Mesenchymal stem cell (in vitro differentiated cells and primary cell): ENCODE measurements at regions not wholly inside any gene's neighbourhood (a gene's known extent, or its start where the extent isn't known, plus 50 kb on each side); places are given as distances from the start of the nearest gene placed in this dataset.
A peak's percentile ranks its signal among the peaks of the same experiment; 100 is the strongest.

ENCODE experiments used
- DNase-seq: peaks from one replicate; pipeline ENCODE4 v3.0.0-alpha.2; 2013
- H2AFZ ChIP-seq: one replicate; pipeline ENCODE4 v1.6.1; 2013; ENCODE audit warnings: low read depth, mild to moderate bottlenecking, control low read depth, inconsistent platforms, low read length, moderate library complexity
- H2AK5ac ChIP-seq: 2 replicates; pipeline ENCODE4 v1.6.1; 2013; ENCODE audit warnings: low read length, moderate library complexity, mild to moderate bottlenecking, inconsistent platforms; ENCODE audit not compliant: severe bottlenecking
- H2BK120ac ChIP-seq: one replicate; pipeline ENCODE4 v1.6.1; 2013; ENCODE audit warnings: low read depth, mild to moderate bottlenecking, inconsistent platforms, low read length, moderate library complexity
- H2BK12ac ChIP-seq, 2 experiments: one replicate each; pipeline ENCODE4 v1.6.1; 2013; ENCODE audit warnings: inconsistent platforms in 2 of 2, low read length in 2 of 2, mild to moderate bottlenecking in 2 of 2, moderate library complexity in 2 of 2, control low read depth in 1 of 2
- H2BK15ac ChIP-seq: one replicate; pipeline ENCODE4 v1.6.1; 2013; ENCODE audit warnings: mild to moderate bottlenecking, low read depth, inconsistent platforms; ENCODE audit not compliant: poor library complexity, severe bottlenecking
- H2BK5ac ChIP-seq: 2 replicates; pipeline ENCODE4 v1.6.1; 2013; ENCODE audit warnings: low read depth, mild to moderate bottlenecking, low read length, control low read depth, inconsistent platforms; ENCODE audit not compliant: poor library complexity, severe bottlenecking
- H3K14ac ChIP-seq, 2 experiments: one replicate each; pipeline ENCODE4 v1.6.1; 2013; ENCODE audit warnings: inconsistent platforms in 2 of 2, low read length in 2 of 2, control low read depth in 1 of 2, mild to moderate bottlenecking in 1 of 2, moderate library complexity in 1 of 2
- H3K18ac ChIP-seq, 2 experiments: one replicate each; pipeline ENCODE4 v1.6.1; 2013; ENCODE audit warnings: inconsistent platforms in 2 of 2, low read length in 2 of 2, control low read depth in 1 of 2, low read depth in 1 of 2, mild to moderate bottlenecking in 1 of 2
- H3K23ac ChIP-seq, 2 experiments: one replicate each; pipeline ENCODE4 v1.6.1; 2013; ENCODE audit warnings: inconsistent platforms in 2 of 2, low read length in 2 of 2, mild to moderate bottlenecking in 2 of 2, moderate library complexity in 2 of 2, control low read depth in 1 of 2
- H3K27ac ChIP-seq: 2 replicates; pipeline ENCODE4 v1.5.1; 2013; ENCODE audit warnings: mild to moderate bottlenecking, moderate library complexity, low read length, control low read depth, inconsistent platforms; ENCODE audit not compliant: poor library complexity, severe bottlenecking
- H3K27me3 ChIP-seq, 2 experiments: 2 replicates each; pipeline versions ENCODE4 v1.6.1 to v1.7.0; 2013; ENCODE audit warnings: low read length in 2 of 2, mild to moderate bottlenecking in 2 of 2, moderate library complexity in 2 of 2, control low read depth in 1 of 2, inconsistent platforms in 1 of 2; ENCODE audit not compliant: control insufficient read depth in 1 of 2, insufficient read depth in 1 of 2
- H3K36me3 ChIP-seq, 2 experiments: 2 replicates each; pipeline versions ENCODE4 v1.6.1 to v1.7.0; 2013; ENCODE audit warnings: low read length in 2 of 2, control low read depth in 1 of 2, inconsistent platforms in 1 of 2, low read depth in 1 of 2, mild to moderate bottlenecking in 1 of 2; ENCODE audit not compliant: insufficient read depth in 2 of 2, control insufficient read depth in 1 of 2
- H3K4ac ChIP-seq, 2 experiments: one replicate each; pipeline ENCODE4 v1.6.1; 2013; ENCODE audit warnings: inconsistent platforms in 2 of 2, low read length in 2 of 2, mild to moderate bottlenecking in 2 of 2, moderate library complexity in 2 of 2, control low read depth in 1 of 2, low read depth in 1 of 2
- H3K4me1 ChIP-seq: 2 replicates; pipeline ENCODE4 v1.6.1; 2013; ENCODE audit warnings: low read depth, low read length, control low read depth; ENCODE audit not compliant: control insufficient read depth, insufficient read depth
- H3K4me2 ChIP-seq: 2 replicates; pipeline ENCODE4 v1.6.1; 2013; ENCODE audit warnings: low read length, mild to moderate bottlenecking, inconsistent platforms; ENCODE audit not compliant: poor library complexity, severe bottlenecking
- H3K4me3 ChIP-seq, 2 experiments: 2 replicates each; pipeline versions ENCODE4 v1.5.1 to v1.7.0; 2013; ENCODE audit warnings: low read length in 2 of 2, mild to moderate bottlenecking in 2 of 2, control low read depth in 1 of 2, low read depth in 1 of 2; ENCODE audit not compliant: insufficient read depth in 1 of 2
- H3K79me1 ChIP-seq: replicated peaks from 2 replicates; pipeline ENCODE4 v1.6.1; 2013; ENCODE audit warnings: mild to moderate bottlenecking, control low read depth, low read length, inconsistent platforms; ENCODE audit not compliant: poor library complexity, severe bottlenecking
- H3K9ac ChIP-seq: 2 replicates; pipeline ENCODE4 v1.7.0; 2013; ENCODE audit warnings: mild to moderate bottlenecking, low read length, moderate library complexity
- H3K9me3 ChIP-seq: 2 replicates; pipeline ENCODE4 v1.7.0; 2013; ENCODE audit warnings: mild to moderate bottlenecking, low read length; ENCODE audit not compliant: control insufficient read depth
- H4K8ac ChIP-seq: one replicate; pipeline ENCODE4 v1.6.1; 2013; ENCODE audit warnings: inconsistent platforms, mild to moderate bottlenecking, low read length, moderate library complexity
- H4K91ac ChIP-seq: one replicate; pipeline ENCODE4 v1.6.1; 2013; ENCODE audit warnings: mild to moderate bottlenecking, low read length, inconsistent platforms
- WGBS: methylation state at CpG from one replicate; pipeline ENCODE4 v1.1.7; 2013; ENCODE audit warnings: mixed read lengths; 5-methylcytosine and 5-hydroxymethylcytosine counted together

DNA sequence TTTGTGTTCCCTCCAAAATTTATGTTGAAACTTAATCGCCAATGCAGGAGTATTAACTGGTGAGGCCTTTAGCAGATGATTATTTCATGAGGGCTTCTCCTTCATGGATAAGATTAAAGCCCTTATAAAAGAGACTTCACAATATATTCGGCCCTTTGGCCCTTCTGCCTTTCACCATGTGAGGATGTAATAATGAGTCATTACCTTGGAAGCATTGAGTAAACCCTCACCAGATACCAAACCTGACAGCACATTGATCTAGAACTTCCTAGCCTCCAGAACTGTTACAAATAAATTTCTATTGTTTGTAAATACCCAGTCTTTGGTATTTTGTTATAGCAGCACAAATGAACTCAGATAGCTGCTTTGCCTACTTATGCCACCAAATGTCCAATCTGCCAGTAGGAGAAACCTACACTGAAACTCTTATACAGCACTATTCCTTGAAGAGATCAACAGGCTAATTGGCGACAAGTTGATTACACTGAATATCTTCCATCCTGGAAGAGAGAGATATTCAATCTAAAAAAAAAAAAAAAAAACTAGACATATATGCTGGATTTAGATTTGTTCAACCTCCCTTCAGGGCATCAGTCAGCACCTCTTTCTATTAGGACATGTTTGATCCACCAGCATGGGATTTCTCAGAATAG, 125.9 kb upstream of the COL5A2 start:
- H3K23ac ChIP-seq, result no peak overlapping the region
- no peak overlapping the region for H2AFZ ChIP-seq
- no peaks in the 10 kb centered on the region for H3K36me3 ChIP-seq
- peak overlapping the region in 1 of 2 experiments; percentile 79 for H3K4ac ChIP-seq
- peak; percentile 62 for DNase-seq
- H2AK5ac ChIP-seq, result no peak overlapping the region
- H4K8ac ChIP-seq, result no peak overlapping the region
- no peak overlapping the region for H2BK120ac ChIP-seq
- H2BK15ac ChIP-seq, result no peak overlapping the region
- H3K18ac ChIP-seq, result no peak overlapping the region
- no peak overlapping the region for H3K9ac ChIP-seq
- no peaks in the 10 kb centered on the region for H3K4me1 ChIP-seq
- H4K91ac ChIP-seq, result no peak overlapping the region
- no peak overlapping the region for H3K4me3 ChIP-seq
- peak overlapping the region in 1 of 2 experiments; percentile 78 for H2BK12ac ChIP-seq
- no peaks in the 10 kb centered on the region for H3K27me3 ChIP-seq
- no peak overlapping the region for H3K14ac ChIP-seq
- no peaks in the 10 kb centered on the region for H3K79me1 ChIP-seq
- no peak overlapping the region for H3K27ac ChIP-seq
- H2BK5ac ChIP-seq, result no peak overlapping the region
- no peaks in the 10 kb centered on the region for H3K9me3 ChIP-seq
- WGBS, result 100% methylated on average over 1 of the region's 3 CpGs
- H3K4me2 ChIP-seq, result no peak overlapping the region

DNA sequence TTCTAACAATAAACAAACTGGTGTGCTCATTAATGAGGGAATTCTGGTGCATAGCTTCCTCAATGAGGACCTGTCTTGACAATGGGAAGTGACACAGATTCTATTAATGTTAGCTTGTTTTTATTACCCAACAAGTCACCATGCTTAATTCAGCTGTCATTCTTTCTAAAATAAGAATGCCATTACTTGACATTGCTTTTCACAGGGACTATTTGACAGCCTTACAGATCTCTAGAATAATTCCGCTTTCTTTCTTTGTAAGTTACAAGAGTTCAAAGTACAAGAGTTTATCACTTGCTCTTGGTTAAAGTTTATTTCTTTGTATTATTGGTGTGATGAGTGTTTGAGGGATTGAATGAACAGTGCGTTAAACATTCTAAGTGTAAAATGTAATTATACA, 127.0 kb upstream of the COL5A2 start:
- no peak for DNase-seq
- no peak overlapping the region for H3K4me2 ChIP-seq
- H2BK120ac ChIP-seq, result no peak overlapping the region
- no peak overlapping the region for H3K4ac ChIP-seq
- H3K36me3 ChIP-seq, result no peaks in the 10 kb centered on the region
- no peaks in the 10 kb centered on the region for H3K27me3 ChIP-seq
- H2BK5ac ChIP-seq, result no peak overlapping the region
- no CpG with 5 or more reads among the region's 2 CpGs for WGBS
- H3K18ac ChIP-seq, result no peak overlapping the region
- H3K4me1 ChIP-seq, result no peaks in the 10 kb centered on the region
- H3K79me1 ChIP-seq, result no peaks in the 10 kb centered on the region
- no peak overlapping the region for H3K4me3 ChIP-seq
- H2BK12ac ChIP-seq, result no peak overlapping the region
- no peak overlapping the region for H3K23ac ChIP-seq
- no peak overlapping the region for H4K8ac ChIP-seq
- H4K91ac ChIP-seq, result no peak overlapping the region
- no peak overlapping the region for H3K27ac ChIP-seq
- no peaks in the 10 kb centered on the region for H3K9me3 ChIP-seq
- H2BK15ac ChIP-seq, result no peak overlapping the region
- no peak overlapping the region for H3K14ac ChIP-seq
- H3K9ac ChIP-seq, result no peak overlapping the region
- no peak overlapping the region for H2AFZ ChIP-seq
- H2AK5ac ChIP-seq, result no peak overlapping the region

DNA sequence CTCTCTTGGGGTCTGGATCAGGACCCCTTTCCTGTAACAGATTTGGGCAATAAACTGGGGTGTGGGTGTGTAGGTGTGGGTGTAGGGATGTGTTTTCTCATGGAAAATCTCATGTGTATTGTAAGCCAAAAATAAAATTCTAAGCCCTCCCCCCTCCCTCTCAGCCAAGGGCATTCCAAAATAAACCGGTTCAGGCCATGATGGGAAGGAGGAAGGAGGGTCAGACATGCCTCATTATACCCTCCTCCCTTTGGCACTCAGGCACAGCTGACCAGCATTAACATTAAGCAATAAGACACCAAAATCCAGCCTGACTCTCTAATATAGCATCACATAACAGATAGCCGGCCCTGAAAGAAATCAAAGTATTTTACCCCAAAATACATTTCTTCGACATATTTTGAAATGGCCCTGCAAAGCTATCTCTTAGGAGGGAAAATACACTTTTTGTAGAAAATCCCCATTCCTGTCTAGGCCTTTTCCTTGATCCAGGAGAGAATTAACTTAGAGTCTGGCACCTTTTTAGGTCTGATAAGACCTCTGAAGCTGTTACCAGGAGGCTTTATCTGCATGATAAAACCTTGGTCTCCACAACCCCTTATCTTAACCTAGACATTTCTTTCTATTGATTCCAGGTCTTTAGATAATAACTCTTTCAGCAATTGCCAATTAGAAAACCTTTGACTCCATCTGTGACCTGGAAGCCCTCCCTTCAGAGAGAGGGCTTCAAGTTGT, 128.7 kb upstream of the COL5A2 start:
- Histone ChIP-seq H3K23ac (no peak overlapping the region), H3K4me2 (no peak overlapping the region), H3K14ac (no peak overlapping the region), H2AFZ (peak overlapping the region; percentile 14), H3K18ac (no peak overlapping the region), H3K4ac (no peak overlapping the region), H2AK5ac (no peak overlapping the region), H3K4me1 (no peaks in the 10 kb centered on the region), H3K9me3 (peaks cover 1% of the 10 kb centered on the region), H2BK5ac (no peak overlapping the region), H2BK15ac (no peak overlapping the region), H3K4me3 (no peak overlapping the region), H4K91ac (peak overlapping the region; percentile 50), H3K36me3 (no peaks in the 10 kb centered on the region), H4K8ac (no peak overlapping the region), H3K9ac (no peak overlapping the region), H3K79me1 (no peaks in the 10 kb centered on the region), H3K27ac (no peak overlapping the region), H2BK12ac (peak overlapping the region in 1 of 2 experiments; percentile 72), H2BK120ac (no peak overlapping the region), H3K27me3 (no peaks in the 10 kb centered on the region)
- DNase-seq, result no peak
- 82% methylated on average over 3 of the region's 3 CpGs for WGBS

DNA sequence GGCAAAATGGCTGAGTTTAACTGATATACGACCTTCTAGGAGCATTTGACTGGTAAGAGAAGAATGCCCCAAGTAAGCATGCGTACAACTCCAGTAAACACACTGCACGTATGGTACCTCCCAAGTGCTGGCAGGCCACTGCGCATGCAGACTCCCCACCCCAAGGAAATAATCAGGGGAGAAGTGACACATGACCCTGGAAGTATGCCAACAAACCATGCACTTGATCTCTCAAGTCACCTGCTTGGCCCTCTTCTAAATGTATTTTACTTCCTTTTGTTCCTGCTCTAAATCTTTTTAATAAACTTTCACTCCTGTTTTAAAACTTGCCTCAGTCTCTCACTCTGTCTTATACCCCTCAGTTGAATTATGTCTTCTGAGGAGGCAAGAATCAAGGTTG, 129.8 kb upstream of the COL5A2 start:
- H4K91ac ChIP-seq, result no peak overlapping the region
- peak overlapping the region; percentile 3 for H2AFZ ChIP-seq
- no peak overlapping the region for H4K8ac ChIP-seq
- no peaks in the 10 kb centered on the region for H3K36me3 ChIP-seq
- H3K23ac ChIP-seq, result no peak overlapping the region
- H3K9ac ChIP-seq, result no peak overlapping the region
- no peak overlapping the region for H2AK5ac ChIP-seq
- H3K4me2 ChIP-seq, result no peak overlapping the region
- no peaks in the 10 kb centered on the region for H3K79me1 ChIP-seq
- DNase-seq, result no peak
- no peaks in the 10 kb centered on the region for H3K27me3 ChIP-seq
- no peak overlapping the region for H2BK12ac ChIP-seq
- peak overlapping the region in 1 of 2 experiments; percentile 28 for H3K18ac ChIP-seq
- H3K27ac ChIP-seq, result no peak overlapping the region
- H2BK120ac ChIP-seq, result no peak overlapping the region
- H3K4me3 ChIP-seq, result no peak overlapping the region
- H3K4me1 ChIP-seq, result no peaks in the 10 kb centered on the region
- H2BK5ac ChIP-seq, result no peak overlapping the region
- 89% methylated on average over 4 of the region's 4 CpGs for WGBS
- H3K14ac ChIP-seq, result no peak overlapping the region
- H2BK15ac ChIP-seq, result no peak overlapping the region
- H3K4ac ChIP-seq, result no peak overlapping the region
- peaks cover 4% of the 10 kb centered on the region for H3K9me3 ChIP-seq
